ENCODE measurements at regions not wholly inside any gene's neighbourhood (a gene's known extent, or its start where the extent isn't known, plus 50 kb on each side); places are given as distances from the start of the nearest gene placed in this dataset.

DNA sequence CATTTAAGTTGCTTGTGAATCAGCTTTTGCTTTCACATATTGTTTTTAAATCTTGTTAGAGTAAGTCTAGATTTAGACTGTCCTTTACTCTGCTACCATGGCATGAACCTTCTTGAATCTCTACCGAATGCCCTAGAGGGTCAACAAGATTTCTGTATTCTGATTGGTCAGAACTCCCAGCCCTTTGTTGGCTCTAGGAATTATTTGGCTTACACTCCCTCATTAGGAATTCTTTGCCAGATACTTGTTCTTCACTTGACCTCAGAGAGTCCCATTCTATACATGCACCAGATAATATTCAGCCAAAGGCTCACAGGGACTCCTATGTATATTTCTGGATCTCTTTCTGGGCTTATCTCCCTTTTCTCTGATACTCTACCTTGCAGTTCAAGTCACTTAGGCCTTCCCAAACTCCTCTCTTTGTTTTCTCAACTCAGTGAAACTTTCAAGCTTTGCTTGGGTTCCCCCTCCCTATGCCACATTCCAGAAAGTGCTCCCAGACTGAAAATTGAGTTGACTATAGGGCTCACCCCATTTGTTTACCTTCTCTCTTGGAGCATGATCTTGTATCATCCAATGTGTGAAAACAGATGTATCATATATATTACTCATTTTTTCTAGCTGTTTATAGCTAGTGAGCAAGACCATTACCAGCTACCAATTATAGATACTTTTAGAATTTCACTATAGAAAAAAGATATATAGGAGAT, 405.0 kb downstream of the PLPP3 start:
- H3K27me3 ChIP-seq (replicated peaks; ENCODE audit: control insufficient read depth, insufficient read depth, low read length): no peaks in the 10 kb centered on the region
- TF ChIP-seq, protein P1, sequence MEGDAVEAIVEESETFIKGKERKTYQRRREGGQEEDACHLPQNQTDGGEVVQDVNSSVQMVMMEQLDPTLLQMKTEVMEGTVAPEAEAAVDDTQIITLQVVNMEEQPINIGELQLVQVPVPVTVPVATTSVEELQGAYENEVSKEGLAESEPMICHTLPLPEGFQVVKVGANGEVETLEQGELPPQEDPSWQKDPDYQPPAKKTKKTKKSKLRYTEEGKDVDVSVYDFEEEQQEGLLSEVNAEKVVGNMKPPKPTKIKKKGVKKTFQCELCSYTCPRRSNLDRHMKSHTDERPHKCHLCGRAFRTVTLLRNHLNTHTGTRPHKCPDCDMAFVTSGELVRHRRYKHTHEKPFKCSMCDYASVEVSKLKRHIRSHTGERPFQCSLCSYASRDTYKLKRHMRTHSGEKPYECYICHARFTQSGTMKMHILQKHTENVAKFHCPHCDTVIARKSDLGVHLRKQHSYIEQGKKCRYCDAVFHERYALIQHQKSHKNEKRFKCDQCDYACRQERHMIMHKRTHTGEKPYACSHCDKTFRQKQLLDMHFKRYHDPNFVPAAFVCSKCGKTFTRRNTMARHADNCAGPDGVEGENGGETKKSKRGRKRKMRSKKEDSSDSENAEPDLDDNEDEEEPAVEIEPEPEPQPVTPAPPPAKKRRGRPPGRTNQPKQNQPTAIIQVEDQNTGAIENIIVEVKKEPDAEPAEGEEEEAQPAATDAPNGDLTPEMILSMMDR (IDR thresholded peaks at IDR 0.05; ENCODE audit: insufficient read depth, low read length, poor library complexity, severe bottlenecking): no peak

DNA sequence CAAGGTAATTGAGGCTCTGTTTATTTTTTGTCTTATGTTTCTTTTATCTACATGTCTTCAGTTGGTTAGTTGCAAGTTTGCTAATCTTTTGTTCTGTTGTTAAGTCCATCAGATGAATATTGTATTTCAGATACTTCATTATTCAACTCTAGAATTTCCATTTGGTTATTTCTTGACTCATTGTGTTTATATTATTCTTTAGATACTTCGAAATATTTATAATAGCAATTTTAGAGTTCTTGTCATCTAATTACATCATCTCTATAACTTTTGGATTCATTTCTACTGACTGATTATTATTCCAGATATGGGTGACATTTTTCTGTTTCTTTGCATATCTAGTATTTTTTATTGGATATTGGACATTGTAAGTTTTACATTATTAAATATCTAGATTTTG, 405.6 kb downstream of the PLPP3 start:
- DNase-seq (ENCODE audit: extremely low read depth, insufficient read length): no peak
- Histone ChIP-seq H3K27me3 (replicated peaks; ENCODE audit: control insufficient read depth, insufficient read depth, low read length) (no peaks in the 10 kb centered on the region), H3K36me3 (ENCODE audit: control insufficient read depth, insufficient read depth, low read length) (no peaks in the 10 kb centered on the region), H3K4me3 (replicated peaks; ENCODE audit: low read depth, low read length) (no peak overlapping the region)
- TF ChIP-seq, protein P1 (IDR thresholded peaks at IDR 0.05; ENCODE audit: insufficient read depth, low read length, poor library complexity, severe bottlenecking): no peak

More for the DNA sequence above, 405.0 kb downstream of the PLPP3 start:
- H3K4me3 ChIP-seq (replicated peaks; ENCODE audit: low read depth, low read length): no peak overlapping the region
- DNase-seq (ENCODE audit: extremely low read depth, insufficient read length): no peak
- no peaks in the 10 kb centered on the region for H3K36me3 ChIP-seq (ENCODE audit: control insufficient read depth, insufficient read depth, low read length)

DNA sequence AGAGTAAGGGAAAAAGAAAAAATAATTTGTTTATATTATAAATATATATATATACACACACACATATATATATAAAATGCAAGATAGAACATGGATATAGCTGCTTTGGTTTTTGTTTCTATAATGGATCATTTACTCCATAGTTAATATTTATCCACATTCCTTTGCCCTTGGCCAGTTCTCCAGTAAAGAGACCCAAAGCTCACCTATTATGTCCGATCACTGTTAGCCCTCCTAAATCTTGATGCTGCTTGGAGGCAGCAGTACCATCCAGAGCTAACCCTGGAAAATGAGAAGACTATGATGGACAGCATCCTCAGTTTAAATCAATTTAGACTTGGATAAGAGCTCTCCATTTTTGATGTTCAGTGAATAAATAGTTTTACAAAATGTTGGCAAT, 407.7 kb downstream of the PLPP3 start:
- Histone ChIP-seq H3K27me3 (replicated peaks; ENCODE audit: control insufficient read depth, insufficient read depth, low read length) (no peaks in the 10 kb centered on the region), H3K4me3 (replicated peaks; ENCODE audit: low read depth, low read length) (no peak overlapping the region), H3K36me3 (ENCODE audit: control insufficient read depth, insufficient read depth, low read length) (no peaks in the 10 kb centered on the region)
- TF ChIP-seq, protein P1 (IDR thresholded peaks at IDR 0.05; ENCODE audit: insufficient read depth, low read length, poor library complexity, severe bottlenecking): no peak
- DNase-seq (ENCODE audit: extremely low read depth, insufficient read length): no peak

DNA sequence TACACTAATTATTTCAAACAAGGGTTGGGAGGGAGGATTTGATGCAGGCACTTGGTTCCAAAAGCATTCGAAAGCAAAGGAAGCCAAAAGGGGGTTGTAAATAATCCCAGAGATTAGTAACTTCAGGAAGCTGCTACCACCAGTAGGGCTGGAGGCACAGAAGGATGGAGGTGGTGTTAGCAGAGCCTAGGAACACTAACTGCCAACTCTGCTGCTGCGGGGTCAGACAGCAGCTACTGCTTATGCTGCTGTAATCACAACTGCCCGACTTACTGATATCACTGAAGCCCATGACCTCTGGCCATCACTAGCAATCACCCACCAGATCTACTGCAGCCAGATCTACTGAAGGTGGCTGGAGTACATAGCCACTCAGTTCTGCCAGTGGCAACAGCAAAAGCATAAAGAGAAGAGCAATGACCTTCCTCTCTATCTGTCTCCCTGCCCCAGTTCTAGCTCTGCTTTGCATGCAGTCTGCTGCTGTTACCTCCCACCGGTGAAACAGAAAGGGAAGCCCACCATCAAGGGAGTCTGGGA, 408.5 kb downstream of the PLPP3 start:
- no peak for DNase-seq (ENCODE audit: extremely low read depth, insufficient read length)
- Histone ChIP-seq H3K4me3 (replicated peaks; ENCODE audit: low read depth, low read length) (no peak overlapping the region), H3K27me3 (replicated peaks; ENCODE audit: control insufficient read depth, insufficient read depth, low read length) (no peaks in the 10 kb centered on the region), H3K36me3 (ENCODE audit: control insufficient read depth, insufficient read depth, low read length) (no peaks in the 10 kb centered on the region)
- TF ChIP-seq, protein P1 (IDR thresholded peaks at IDR 0.05; ENCODE audit: insufficient read depth, low read length, poor library complexity, severe bottlenecking): no peak

DNA sequence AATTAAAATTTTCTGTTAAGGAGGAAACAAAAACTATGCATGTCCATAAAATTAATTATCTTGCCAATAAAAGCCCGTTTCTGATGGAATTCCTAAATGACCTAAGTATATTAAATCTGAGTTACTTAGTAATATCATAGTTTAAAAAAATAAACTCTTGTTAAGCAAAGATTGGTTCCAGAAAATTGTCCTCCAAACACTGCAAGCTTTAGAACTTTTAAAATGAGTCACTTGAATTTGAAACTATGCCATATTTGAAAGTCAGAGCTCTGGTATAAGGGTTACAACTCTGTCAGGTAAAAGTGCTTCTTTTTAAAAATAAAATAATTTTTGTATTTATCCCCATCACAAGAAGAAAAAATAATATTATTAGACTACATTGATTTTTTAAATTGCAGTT, 409.5 kb downstream of the PLPP3 start:
- no peak for DNase-seq (ENCODE audit: extremely low read depth, insufficient read length)
- TF ChIP-seq, protein P1 (IDR thresholded peaks at IDR 0.05; ENCODE audit: insufficient read depth, low read length, poor library complexity, severe bottlenecking): no peak
- no peaks in the 10 kb centered on the region for H3K36me3 ChIP-seq (ENCODE audit: control insufficient read depth, insufficient read depth, low read length)
- H3K4me3 ChIP-seq (replicated peaks; ENCODE audit: low read depth, low read length): no peak overlapping the region
- H3K27me3 ChIP-seq (replicated peaks; ENCODE audit: control insufficient read depth, insufficient read depth, low read length): no peaks in the 10 kb centered on the region

Data from GM06990 (cell line).